HG03196 (cell line): ENCODE measurements at regions not wholly inside any gene's neighbourhood (a gene's known extent, or its start where the extent isn't known, plus 50 kb on each side); places are given as distances from the start of the nearest gene placed in this dataset.

Experiments
- ATAC-seq: cut with Tn5 transposase; IDR thresholded peaks from one replicate; pipeline ENCODE4 v1.9.1; 2021; ENCODE audit not compliant: unreplicated experiment

GRCh38 chr18:28407681-28408080 lies 230.8 kb upstream of the CDH2 start:
- ATAC-seq, result no peak

- ATAC-seq, result no peak
These were observed 229.6 kb upstream of the CDH2 start for GRCh38 chr18:28406533-28406932.

- ATAC-seq, result no peak
These were observed 227.8 kb upstream of the CDH2 start for GRCh38 chr18:28404694-28405093.

- ATAC-seq, result no peak
These were observed 222.9 kb upstream of the CDH2 start for GRCh38 chr18:28399781-28400362.

GRCh38 chr18:28398471-28398870 lies 221.5 kb upstream of the CDH2 start:
- no peak for ATAC-seq

GRCh38 chr18:28390022-28390421 lies 213.1 kb upstream of the CDH2 start:
- ATAC-seq, result no peak

GRCh38 chr18:28382215-28382879 lies 205.4 kb upstream of the CDH2 start:
- ATAC-seq, result no peak

GRCh38 chr18:28372186-28372585 lies 195.3 kb upstream of the CDH2 start:
- ATAC-seq, result no peak

- ATAC-seq, result no peak
These were observed 189.7 kb upstream of the CDH2 start for GRCh38 chr18:28366676-28367075.

- ATAC-seq, result no peak
These were observed 188.5 kb upstream of the CDH2 start for GRCh38 chr18:28365411-28365831.

- no peak for ATAC-seq
These were observed 186.2 kb upstream of the CDH2 start for GRCh38 chr18:28363124-28363523.

- no peak for ATAC-seq
These were observed 182.2 kb upstream of the CDH2 start for GRCh38 chr18:28359176-28359575.

GRCh38 chr18:28357766-28358401 lies 181.0 kb upstream of the CDH2 start:
- ATAC-seq, result no peak

- ATAC-seq, result no peak
These were observed 173.9 kb upstream of the CDH2 start for GRCh38 chr18:28350821-28351220.

GRCh38 chr18:28342231-28342630 lies 165.3 kb upstream of the CDH2 start:
- ATAC-seq, result no peak

- ATAC-seq, result no peak
These were observed 161.4 kb upstream of the CDH2 start for GRCh38 chr18:28338316-28338715.

GRCh38 chr18:28334516-28334915 lies 157.6 kb upstream of the CDH2 start:
- no peak for ATAC-seq

- no peak for ATAC-seq
These were observed 155.1 kb upstream of the CDH2 start for GRCh38 chr18:28332071-28332470.

GRCh38 chr18:28331551-28331950 lies 154.6 kb upstream of the CDH2 start:
- no peak for ATAC-seq

- no peak for ATAC-seq
These were observed 136.7 kb upstream of the CDH2 start for GRCh38 chr18:28313602-28314001.

- no peak for ATAC-seq
These were observed 111.9 kb upstream of the CDH2 start for GRCh38 chr18:28288784-28289183.

- no peak for ATAC-seq
These were observed 110.2 kb upstream of the CDH2 start for GRCh38 chr18:28287146-28287545.

GRCh38 chr18:28284132-28284531 lies 107.2 kb upstream of the CDH2 start:
- no peak for ATAC-seq
